ENCODE measurements at regions not wholly inside any gene's neighbourhood (a gene's known extent, or its start where the extent isn't known, plus 50 kb on each side); places are given as distances from the start of the nearest gene placed in this dataset.
"Not testable (repeated sequence)": the region's sequence is repeated elsewhere in the genome, so short reads cannot be mapped to it uniquely, and the experiment has no call there.

GRCh38 chrX:45621376-45622041, 420.8 kb upstream of the DIPK2B start:
- WGBS, 2 donors (ENCODE audit: low coverage in 1 of 2): 55 to 73% methylated on average over 2 to 7 of the region's 7 CpGs
- no peaks in the 10 kb centered on the region for H3K4me1 ChIP-seq
- intact Hi-C loops (cut with DNase I; ENCODE audit: low total_unique reads): no loop called here
- no peak for TF ChIP-seq POLR2AphosphoS5 (IDR thresholded peaks at IDR 0.05)
- TF ChIP-seq POLR2A (IDR thresholded peaks at IDR 0.05): no peak
- TF ChIP-seq EP300 (IDR thresholded peaks at IDR 0.05; ENCODE audit: low read depth): no peak
- TF ChIP-seq, protein P1, sequence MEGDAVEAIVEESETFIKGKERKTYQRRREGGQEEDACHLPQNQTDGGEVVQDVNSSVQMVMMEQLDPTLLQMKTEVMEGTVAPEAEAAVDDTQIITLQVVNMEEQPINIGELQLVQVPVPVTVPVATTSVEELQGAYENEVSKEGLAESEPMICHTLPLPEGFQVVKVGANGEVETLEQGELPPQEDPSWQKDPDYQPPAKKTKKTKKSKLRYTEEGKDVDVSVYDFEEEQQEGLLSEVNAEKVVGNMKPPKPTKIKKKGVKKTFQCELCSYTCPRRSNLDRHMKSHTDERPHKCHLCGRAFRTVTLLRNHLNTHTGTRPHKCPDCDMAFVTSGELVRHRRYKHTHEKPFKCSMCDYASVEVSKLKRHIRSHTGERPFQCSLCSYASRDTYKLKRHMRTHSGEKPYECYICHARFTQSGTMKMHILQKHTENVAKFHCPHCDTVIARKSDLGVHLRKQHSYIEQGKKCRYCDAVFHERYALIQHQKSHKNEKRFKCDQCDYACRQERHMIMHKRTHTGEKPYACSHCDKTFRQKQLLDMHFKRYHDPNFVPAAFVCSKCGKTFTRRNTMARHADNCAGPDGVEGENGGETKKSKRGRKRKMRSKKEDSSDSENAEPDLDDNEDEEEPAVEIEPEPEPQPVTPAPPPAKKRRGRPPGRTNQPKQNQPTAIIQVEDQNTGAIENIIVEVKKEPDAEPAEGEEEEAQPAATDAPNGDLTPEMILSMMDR (IDR thresholded peaks at IDR 0.05): no peak
- H3K27ac ChIP-seq: no peak overlapping the region
- no peaks in the 10 kb centered on the region for H3K27me3 ChIP-seq
- H3K4me3 ChIP-seq: no peak overlapping the region
- no peaks in the 10 kb centered on the region for H3K9me3 ChIP-seq
- no peaks in the 10 kb centered on the region for H3K36me3 ChIP-seq
- in situ Hi-C loops (cut with MboI; ENCODE audit: low pct_ligation_motif_present in 1 of 4, low pct_unique_long_range_greater_than_20kb in 1 of 4, low sequenced_read_pairs in 3 of 4): no loop called here
- no peak for DNase-seq

- DNase-seq: no peak
- Histone ChIP-seq H3K9me3 (no peaks in the 10 kb centered on the region), H3K27me3 (no peaks in the 10 kb centered on the region), H3K4me3 (no peak overlapping the region), H3K4me1 (no peaks in the 10 kb centered on the region), H3K36me3 (no peaks in the 10 kb centered on the region), H3K27ac (no peak overlapping the region)
- 48% methylated on average over 2 of the region's 2 CpGs; no CpG with 5 or more reads in 1 of the 2 donors for WGBS, 2 donors (ENCODE audit: low coverage in 1 of 2)
- in situ Hi-C loops (cut with MboI; ENCODE audit: low pct_ligation_motif_present in 1 of 4, low pct_unique_long_range_greater_than_20kb in 1 of 4, low sequenced_read_pairs in 3 of 4): no loop called here
- intact Hi-C loops (cut with DNase I; ENCODE audit: low total_unique reads): no loop called here
- no peak for TF ChIP-seq EP300 (IDR thresholded peaks at IDR 0.05; ENCODE audit: low read depth)
- TF ChIP-seq, protein P1 (IDR thresholded peaks at IDR 0.05): no peak
- no peak for TF ChIP-seq POLR2AphosphoS5 (IDR thresholded peaks at IDR 0.05)
- TF ChIP-seq POLR2A (IDR thresholded peaks at IDR 0.05): no peak
These were observed 418.6 kb upstream of the DIPK2B start for GRCh38 chrX:45619290-45619689.

DNA sequence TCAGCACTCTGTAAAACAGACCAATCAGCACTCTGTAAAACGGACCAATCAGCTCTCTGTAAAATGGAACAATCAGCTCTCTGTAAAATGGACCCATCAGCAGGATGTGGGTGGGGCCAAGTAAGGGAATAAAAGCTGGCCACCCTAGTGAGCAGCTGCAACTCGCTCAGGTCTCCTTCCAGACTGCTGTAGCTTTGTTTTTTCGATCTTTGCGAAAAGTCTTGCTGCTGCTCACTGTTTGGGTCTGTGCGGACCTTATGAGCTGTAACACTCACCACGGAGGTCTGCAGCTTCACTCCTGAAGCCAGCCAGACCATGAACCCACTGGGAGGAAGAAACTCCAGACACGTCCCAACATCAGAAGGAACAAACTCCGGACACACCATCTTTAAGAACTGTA, 414.9 kb upstream of the DIPK2B start:
- intact Hi-C loops (cut with DNase I; ENCODE audit: low total_unique reads); H3K27ac ChIP-seq; H3K4me1 ChIP-seq; H3K4me3 ChIP-seq; DNase-seq; H3K36me3 ChIP-seq; H3K9me3 ChIP-seq; in situ Hi-C loops (cut with MboI; ENCODE audit: low pct_ligation_motif_present in 1 of 4, low pct_unique_long_range_greater_than_20kb in 1 of 4, low sequenced_read_pairs in 3 of 4); H3K27me3 ChIP-seq: not testable (repeated sequence)
- WGBS, 2 donors (ENCODE audit: low coverage in 1 of 2): 86% methylated on average over 8 of the region's 8 CpGs; no CpG with 5 or more reads in 1 of the 2 donors

DNA sequence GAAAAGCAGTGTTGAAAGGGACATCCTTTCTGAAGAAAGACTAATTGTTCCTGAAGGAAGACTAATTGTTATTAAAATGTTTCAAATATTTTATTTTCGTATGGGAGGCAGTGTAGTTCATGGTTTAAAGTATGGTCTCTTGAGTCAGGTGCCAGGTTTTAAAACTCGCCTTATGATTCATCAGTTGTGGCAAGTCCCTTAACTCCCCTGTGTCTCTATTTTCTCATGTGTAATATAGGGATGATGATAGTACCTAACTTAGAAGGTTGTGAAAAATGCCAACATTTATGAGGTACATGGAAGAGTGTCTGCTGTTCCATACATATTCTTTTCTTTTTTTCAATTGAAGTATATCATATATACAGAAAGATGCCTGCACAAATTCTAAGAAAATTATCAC, 414.2 kb upstream of the DIPK2B start:
- in situ Hi-C loops (cut with MboI; ENCODE audit: low pct_ligation_motif_present in 1 of 4, low pct_unique_long_range_greater_than_20kb in 1 of 4, low sequenced_read_pairs in 3 of 4) (no loop called here), intact Hi-C loops (cut with DNase I; ENCODE audit: low total_unique reads) (no loop called here)
- Histone ChIP-seq H3K4me1 (no peaks in the 10 kb centered on the region), H3K9me3 (no peaks in the 10 kb centered on the region), H3K27ac (no peak overlapping the region), H3K27me3 (no peaks in the 10 kb centered on the region), H3K36me3 (no peaks in the 10 kb centered on the region), H3K4me3 (no peak overlapping the region)
- 67% methylated on average over 2 of the region's 2 CpGs; no CpG with 5 or more reads in 1 of the 2 donors for WGBS, 2 donors (ENCODE audit: low coverage in 1 of 2)
- TF ChIP-seq POLR2A (IDR thresholded peaks at IDR 0.05) (no peak), POLR2AphosphoS5 (IDR thresholded peaks at IDR 0.05) (no peak), EP300 (IDR thresholded peaks at IDR 0.05; ENCODE audit: low read depth) (no peak)
- TF ChIP-seq, protein P1 (IDR thresholded peaks at IDR 0.05): no peak
- DNase-seq: no peak

- Histone ChIP-seq H3K27me3 (no peaks in the 10 kb centered on the region), H3K27ac (no peak overlapping the region), H3K9me3 (no peaks in the 10 kb centered on the region), H3K4me1 (no peaks in the 10 kb centered on the region), H3K36me3 (no peaks in the 10 kb centered on the region), H3K4me3 (no peak overlapping the region)
- WGBS, 2 donors (ENCODE audit: low coverage in 1 of 2): 52 to 59% methylated on average over 2 of the region's 2 CpGs
- intact Hi-C loops (cut with DNase I; ENCODE audit: low total_unique reads) (no loop called here), in situ Hi-C loops (cut with MboI; ENCODE audit: low pct_ligation_motif_present in 1 of 4, low pct_unique_long_range_greater_than_20kb in 1 of 4, low sequenced_read_pairs in 3 of 4) (no loop called here)
- no peak for TF ChIP-seq POLR2AphosphoS5 (IDR thresholded peaks at IDR 0.05)
- TF ChIP-seq, protein P1 (IDR thresholded peaks at IDR 0.05): no peak
- no peak for TF ChIP-seq POLR2A (IDR thresholded peaks at IDR 0.05)
- TF ChIP-seq EP300 (IDR thresholded peaks at IDR 0.05; ENCODE audit: low read depth): no peak
- DNase-seq: no peak
These were observed 401.5 kb upstream of the DIPK2B start for GRCh38 chrX:45602151-45602550.

All from transverse colon (tissue), 4 donors.